ENCODE measurements at regions not wholly inside any gene's neighbourhood (a gene's known extent, or its start where the extent isn't known, plus 50 kb on each side); places are given as distances from the start of the nearest gene placed in this dataset.

GRCh38 chr1:229843627-229844238 lies 217.7 kb downstream of the URB2 start (continued):
- TF ChIP-seq ZBTB8A (tag by site-specific recombination; IDR thresholded peaks at IDR 0.05), result no peak
- no peak for TF ChIP-seq ZNF2 (tag by site-specific recombination; IDR thresholded peaks at IDR 0.05)
- no peak for TF ChIP-seq ZNF433 (tag by site-specific recombination; IDR thresholded peaks at IDR 0.05; ENCODE audit: low read depth)
- TF ChIP-seq ZNF639 (tag by site-specific recombination; IDR thresholded peaks at IDR 0.05), result no peak
- no peak for TF ChIP-seq EGR2 (tag by site-specific recombination; IDR thresholded peaks at IDR 0.05; ENCODE audit: low read depth)
- TF ChIP-seq KLF16 (tag by site-specific recombination; IDR thresholded peaks at IDR 0.05), result no peak
- TF ChIP-seq KLF7 (tag by site-specific recombination; IDR thresholded peaks at IDR 0.05; ENCODE audit: borderline replicate concordance), result no peak
- no peak for TF ChIP-seq ZNF311 (tag by site-specific recombination; IDR thresholded peaks at IDR 0.05; ENCODE audit: borderline replicate concordance)
- TF ChIP-seq ZNF302 (tag by site-specific recombination; IDR thresholded peaks at IDR 0.05; ENCODE audit: low read depth), result no peak
- TF ChIP-seq ZNF843 (tag by site-specific recombination; IDR thresholded peaks at IDR 0.05), result no peak
- TF ChIP-seq KLF8 (tag by site-specific recombination; IDR thresholded peaks at IDR 0.05), result peak; percentile 56; the same call in 1 of the 2 replicates
- no peak for TF ChIP-seq ZFP69B (tag by site-specific recombination; IDR thresholded peaks at IDR 0.05)
- TF ChIP-seq, protein P1, sequence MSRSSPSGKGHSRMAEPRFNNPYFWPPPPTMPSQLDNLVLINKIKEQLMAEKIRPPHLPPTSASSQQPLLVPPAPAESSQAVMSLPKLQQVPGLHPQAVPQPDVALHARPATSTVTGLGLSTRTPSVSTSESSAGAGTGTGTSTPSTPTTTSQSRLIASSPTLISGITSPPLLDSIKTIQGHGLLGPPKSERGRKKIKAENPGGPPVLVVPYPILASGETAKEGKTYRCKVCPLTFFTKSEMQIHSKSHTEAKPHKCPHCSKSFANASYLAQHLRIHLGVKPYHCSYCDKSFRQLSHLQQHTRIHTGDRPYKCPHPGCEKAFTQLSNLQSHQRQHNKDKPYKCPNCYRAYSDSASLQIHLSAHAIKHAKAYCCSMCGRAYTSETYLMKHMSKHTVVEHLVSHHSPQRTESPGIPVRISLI (tag by site-specific recombination; IDR thresholded peaks at IDR 0.05), result peak; percentile 55; the same call in 1 of the 2 replicates
- TF ChIP-seq ZBTB20 (tag by site-specific recombination; IDR thresholded peaks at IDR 0.05), result no peak
- TF ChIP-seq TRIM28 (IDR thresholded peaks at IDR 0.05; ENCODE audit: borderline replicate concordance, low read length), result no peak
- no peak for TF ChIP-seq ZNF624 (tag by site-specific recombination; IDR thresholded peaks at IDR 0.05)
- no peak for TF ChIP-seq ZNF391 (tag by site-specific recombination; IDR thresholded peaks at IDR 0.05; ENCODE audit: borderline replicate concordance, low read depth)
- TF ChIP-seq ZBTB17 (tag by site-specific recombination; IDR thresholded peaks at IDR 0.05), result peak; percentile 36; the same call in 1 of the 2 replicates
- no peak for TF ChIP-seq ZNF184 (tag by site-specific recombination; IDR thresholded peaks at IDR 0.05)
- TF ChIP-seq ZIC2 (tag by site-specific recombination; IDR thresholded peaks at IDR 0.05), result peak; percentile 92
- peak; percentile 62; the same call in 1 of the 2 replicates for TF ChIP-seq ZNF600 (tag by site-specific recombination; IDR thresholded peaks at IDR 0.05)
- TF ChIP-seq ZNF571 (tag by site-specific recombination; IDR thresholded peaks at IDR 0.05), result no peak
- TF ChIP-seq SP7 (tag by site-specific recombination; IDR thresholded peaks at IDR 0.05), result peak; percentile 46; the same call in 1 of the 2 replicates
- TF ChIP-seq ZNF792 (tag by site-specific recombination; IDR thresholded peaks at IDR 0.05), result no peak
- TF ChIP-seq ZNF548 (tag by site-specific recombination; IDR thresholded peaks at IDR 0.05), result no peak
- TF ChIP-seq, protein P2, sequence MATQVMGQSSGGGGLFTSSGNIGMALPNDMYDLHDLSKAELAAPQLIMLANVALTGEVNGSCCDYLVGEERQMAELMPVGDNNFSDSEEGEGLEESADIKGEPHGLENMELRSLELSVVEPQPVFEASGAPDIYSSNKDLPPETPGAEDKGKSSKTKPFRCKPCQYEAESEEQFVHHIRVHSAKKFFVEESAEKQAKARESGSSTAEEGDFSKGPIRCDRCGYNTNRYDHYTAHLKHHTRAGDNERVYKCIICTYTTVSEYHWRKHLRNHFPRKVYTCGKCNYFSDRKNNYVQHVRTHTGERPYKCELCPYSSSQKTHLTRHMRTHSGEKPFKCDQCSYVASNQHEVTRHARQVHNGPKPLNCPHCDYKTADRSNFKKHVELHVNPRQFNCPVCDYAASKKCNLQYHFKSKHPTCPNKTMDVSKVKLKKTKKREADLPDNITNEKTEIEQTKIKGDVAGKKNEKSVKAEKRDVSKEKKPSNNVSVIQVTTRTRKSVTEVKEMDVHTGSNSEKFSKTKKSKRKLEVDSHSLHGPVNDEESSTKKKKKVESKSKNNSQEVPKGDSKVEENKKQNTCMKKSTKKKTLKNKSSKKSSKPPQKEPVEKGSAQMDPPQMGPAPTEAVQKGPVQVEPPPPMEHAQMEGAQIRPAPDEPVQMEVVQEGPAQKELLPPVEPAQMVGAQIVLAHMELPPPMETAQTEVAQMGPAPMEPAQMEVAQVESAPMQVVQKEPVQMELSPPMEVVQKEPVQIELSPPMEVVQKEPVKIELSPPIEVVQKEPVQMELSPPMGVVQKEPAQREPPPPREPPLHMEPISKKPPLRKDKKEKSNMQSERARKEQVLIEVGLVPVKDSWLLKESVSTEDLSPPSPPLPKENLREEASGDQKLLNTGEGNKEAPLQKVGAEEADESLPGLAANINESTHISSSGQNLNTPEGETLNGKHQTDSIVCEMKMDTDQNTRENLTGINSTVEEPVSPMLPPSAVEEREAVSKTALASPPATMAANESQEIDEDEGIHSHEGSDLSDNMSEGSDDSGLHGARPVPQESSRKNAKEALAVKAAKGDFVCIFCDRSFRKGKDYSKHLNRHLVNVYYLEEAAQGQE (tag by site-specific recombination; IDR thresholded peaks at IDR 0.05), result no peak
- TF ChIP-seq TSHZ1 (tag by site-specific recombination; IDR thresholded peaks at IDR 0.05; ENCODE audit: borderline replicate concordance), result no peak
- no peak for TF ChIP-seq PBX3 (CRISPR knock-in tag; IDR thresholded peaks at IDR 0.05)
- TF ChIP-seq ZNF544 (tag by site-specific recombination; IDR thresholded peaks at IDR 0.05), result no peak
- peak; percentile 54; the same call in 1 of the 2 replicates for TF ChIP-seq IKZF3 (tag by site-specific recombination; IDR thresholded peaks at IDR 0.05)
- no peak for TF ChIP-seq WT1 (tag by site-specific recombination; IDR thresholded peaks at IDR 0.05)

All from HEK293 (cell line).